SU-DHL-6 (cell line): ENCODE measurements at regions not wholly inside any gene's neighbourhood (a gene's known extent, or its start where the extent isn't known, plus 50 kb on each side); places are given as distances from the start of the nearest gene placed in this dataset.
A peak's percentile ranks its signal among the peaks of the same experiment; 100 is the strongest.

ENCODE experiments used
- H2AFZ ChIP-seq: fragments of 200-600 bp; sonication (generic); 2 replicates; pipeline ENCODE4 v1.6.1; 2014; ENCODE audit warnings: low read depth, mild to moderate bottlenecking, moderate library complexity, mixed read lengths, antibody characterized with exemption, low read length; ENCODE audit not compliant: severe bottlenecking
- H3F3A ChIP-seq: fragments of 200-600 bp; shearing (Covaris generic); 2 replicates; pipeline ENCODE4 v1.6.0; 2016; ENCODE audit warnings: antibody characterized with exemption, mild to moderate bottlenecking; ENCODE audit not compliant: insufficient read depth
- H3K27ac ChIP-seq: fragments of 200-600 bp; sonication (generic); 2 replicates; pipeline ENCODE4 v1.5.1; 2016; ENCODE audit warnings: low read depth, mild to moderate bottlenecking, low read length, moderate library complexity, mixed read lengths
- H3K27me3 ChIP-seq: fragments of 200-600 bp; sonication (generic), shearing (Covaris generic); 2 replicates; pipeline ENCODE4 v1.6.0; 2014; ENCODE audit warnings: mild to moderate bottlenecking, low read length
- H3K36me3 ChIP-seq: fragments of 200-600 bp; sonication (generic); 2 replicates; pipeline ENCODE4 v1.6.1; 2014; ENCODE audit warnings: mild to moderate bottlenecking, low read length, mixed read lengths
- H3K4me2 ChIP-seq: fragments of 300-600, 200-600 bp; shearing (Covaris generic), sonication (generic); 2 replicates; pipeline ENCODE4 v1.6.0; 2014; ENCODE audit warnings: low read length, low read depth, mild to moderate bottlenecking; ENCODE audit not compliant: poor library complexity, severe bottlenecking
- H3K4me3 ChIP-seq: fragments of 200-600 bp; sonication (generic); 2 replicates; pipeline ENCODE4 v1.5.1; 2014; ENCODE audit warnings: antibody characterized with exemption, low read length, mild to moderate bottlenecking, mixed read lengths; ENCODE audit not compliant: insufficient read depth, poor library complexity, severe bottlenecking
- H3K79me2 ChIP-seq: fragments of 200-600 bp; sonication (generic); 2 replicates; pipeline ENCODE4 v1.6.1; 2014; ENCODE audit warnings: mild to moderate bottlenecking, low read length, moderate library complexity; ENCODE audit not compliant: insufficient read depth
- H3K9ac ChIP-seq: fragments of 200-600 bp; sonication (generic); 2 replicates; pipeline ENCODE4 v1.7.0; 2014; ENCODE audit warnings: mild to moderate bottlenecking, low read length
- H3K9me2 ChIP-seq: fragments of 200-600 bp; sonication (generic); replicated peaks from 2 replicates; pipeline ENCODE4 v1.6.1; 2014; ENCODE audit warnings: low read length; ENCODE audit not compliant: insufficient read depth
- H3K9me3 ChIP-seq: fragments of 200-600 bp; sonication (generic); 2 replicates; pipeline ENCODE4 v1.6.1; 2014; ENCODE audit warnings: low read length, mixed read lengths; ENCODE audit not compliant: insufficient read depth
- H4K20me1 ChIP-seq: fragments of 200-600 bp; sonication (generic); 2 replicates; pipeline ENCODE4 v1.6.1; 2014; ENCODE audit warnings: low read depth, mild to moderate bottlenecking, antibody characterized with exemption, low read length, moderate library complexity, mixed read lengths
- CTCF ChIP-seq: fragments of 200-600 bp; sonication (generic); IDR thresholded peaks from one replicate; pipeline ENCODE4 v1.5.1; 2017; ENCODE audit warnings: antibody characterized with exemption, mild to moderate bottlenecking, low read length, moderate library complexity; ENCODE audit not compliant: insufficient read depth, poor library complexity, severe bottlenecking
- EZH2phosphoT487 ChIP-seq: fragments of 200-600 bp; sonication (generic), shearing (Covaris generic); conservative IDR thresholded peaks from 2 replicates; pipeline ENCODE4 v1.6.1; 2018; ENCODE audit warnings: mild to moderate bottlenecking, antibody characterized with exemption, low read length, moderate library complexity, mixed read lengths

GRCh38 chr10:62618054-62618453 lies 186.5 kb upstream of the ADO start:
- no peak overlapping the region for H3K27ac ChIP-seq
- no peaks in the 10 kb centered on the region for H3F3A ChIP-seq
- no peak overlapping the region for H3K4me3 ChIP-seq
- H3K4me2 ChIP-seq = no peak overlapping the region
- H3K79me2 ChIP-seq = no peaks in the 10 kb centered on the region
- no peaks in the 10 kb centered on the region for H3K36me3 ChIP-seq
- TF ChIP-seq CTCF (no peak), EZH2phosphoT487 (no peak)
- no peaks in the 10 kb centered on the region for H4K20me1 ChIP-seq
- H3K9me2 ChIP-seq = no peaks in the 10 kb centered on the region
- no peaks in the 10 kb centered on the region for H3K9me3 ChIP-seq
- no peak overlapping the region for H2AFZ ChIP-seq
- no peak overlapping the region for H3K9ac ChIP-seq
- no peaks in the 10 kb centered on the region for H3K27me3 ChIP-seq

- H3K9me2 ChIP-seq = no peaks in the 10 kb centered on the region
- no peaks in the 10 kb centered on the region for H3K36me3 ChIP-seq
- H3F3A ChIP-seq = no peaks in the 10 kb centered on the region
- H3K27me3 ChIP-seq = no peaks in the 10 kb centered on the region
- TF ChIP-seq CTCF (no peak), EZH2phosphoT487 (no peak)
- no peaks in the 10 kb centered on the region for H4K20me1 ChIP-seq
- H3K4me3 ChIP-seq = no peak overlapping the region
- no peaks in the 10 kb centered on the region for H3K79me2 ChIP-seq
- H3K27ac ChIP-seq = no peak overlapping the region
- H3K9me3 ChIP-seq = no peaks in the 10 kb centered on the region
- peak overlapping the region; percentile 23 for H3K4me2 ChIP-seq
- peak overlapping the region; percentile 14 for H2AFZ ChIP-seq
- no peak overlapping the region for H3K9ac ChIP-seq
Measured at GRCh38 chr10:62618576-62619412, 185.7 kb upstream of the ADO start.

- no peaks in the 10 kb centered on the region for H3K36me3 ChIP-seq
- no peaks in the 10 kb centered on the region for H3F3A ChIP-seq
- peak overlapping the region; percentile 14 for H2AFZ ChIP-seq
- H3K4me2 ChIP-seq = peak overlapping the region; percentile 23
- no peaks in the 10 kb centered on the region for H3K27me3 ChIP-seq
- no peaks in the 10 kb centered on the region for H4K20me1 ChIP-seq
- no peak for TF ChIP-seq CTCF
- TF ChIP-seq EZH2phosphoT487 = no peak
- H3K9me3 ChIP-seq = no peaks in the 10 kb centered on the region
- no peak overlapping the region for H3K27ac ChIP-seq
- H3K4me3 ChIP-seq = no peak overlapping the region
- no peak overlapping the region for H3K9ac ChIP-seq
- H3K9me2 ChIP-seq = no peaks in the 10 kb centered on the region
- H3K79me2 ChIP-seq = no peaks in the 10 kb centered on the region
Measured at GRCh38 chr10:62619413-62619738, 185.1 kb upstream of the ADO start.
